ENCODE measurements at regions not wholly inside any gene's neighbourhood (a gene's known extent, or its start where the extent isn't known, plus 50 kb on each side); places are given as distances from the start of the nearest gene placed in this dataset.

GRCh38 chr9:120043448-120043847 lies 536.5 kb downstream of the CDK5RAP2 start:
- ChIA-PET CTCF (no interaction called here), POLR2A (no interaction called here)
- H3K4me3 ChIP-seq, result no peak overlapping the region
- no peaks in the 10 kb centered on the region for H3K4me1 ChIP-seq
- H3K4me2 ChIP-seq, result no peak overlapping the region; the same call in 2 of the 3 replicates
- ATAC-seq (0 out of 6 replicates have a peak, but pooled peaks of 1 of the 2 experiments have one; percentile 26), DNase-seq (ENCODE audit: low read depth in 1 of 2, low spot score in 1 of 2) (peak in 1 of 2 experiments; percentile 8), FAIRE-seq (no peak)
- H3K9me3 ChIP-seq, result no peaks in the 10 kb centered on the region
- no peak overlapping the region for H3K27ac ChIP-seq
- 7% methylated on average over 7 of the region's 7 CpGs for WGBS (ENCODE audit: missing lambda C conversion rate)
- TF ChIP-seq MAFK (IDR thresholded peaks at IDR 0.05; ENCODE audit: partially characterized antibody), result no peak
- no peak for TF ChIP-seq ZNF302 (CRISPR knock-in tag; IDR thresholded peaks at IDR 0.05)
- no peak for TF ChIP-seq EHF (CRISPR knock-in tag; IDR thresholded peaks at IDR 0.05)
- TF ChIP-seq RARB (CRISPR knock-in tag; IDR thresholded peaks at IDR 0.05), result no peak
- TF ChIP-seq POLR2A (IDR thresholded peaks at IDR 0.05; ENCODE audit: low read length), result no peak
- TF ChIP-seq ATOH8 (CRISPR knock-in tag; IDR thresholded peaks at IDR 0.05; ENCODE audit: low read depth), result no peak
- no peak for TF ChIP-seq HOXB13 (CRISPR knock-in tag; IDR thresholded peaks at IDR 0.05; ENCODE audit: low read depth)

- POLR2A ChIA-PET, result no interaction called here
- FAIRE-seq, result no peak
These were observed 539.1 kb downstream of the CDK5RAP2 start for GRCh38 chr9:120040896-120041295.

GRCh38 chr9:120038342-120038741 lies 541.6 kb downstream of the CDK5RAP2 start:
- POLR2A ChIA-PET, result no interaction called here
- no peak for ATAC-seq
- CTCF ChIA-PET, result no interaction called here
- Histone ChIP-seq H3K9me3 (no peaks in the 10 kb centered on the region), H3K4me1 (no peaks in the 10 kb centered on the region), H3K27ac (no peak overlapping the region), H3K4me2 (no peak overlapping the region), H3K4me3 (no peak overlapping the region)
- WGBS (ENCODE audit: missing lambda C conversion rate), result 25% methylated on average over 4 of the region's 4 CpGs
- FAIRE-seq, result no peak
- DNase-seq (ENCODE audit: low read depth in 1 of 2, low spot score in 1 of 2), result no peak
- no peak for TF ChIP-seq HDAC2 (IDR thresholded peaks at IDR 0.05)
- TF ChIP-seq TFCP2L1 (CRISPR knock-in tag; IDR thresholded peaks at IDR 0.05), result no peak
- no peak for TF ChIP-seq ATOH8 (CRISPR knock-in tag; IDR thresholded peaks at IDR 0.05; ENCODE audit: low read depth)
- TF ChIP-seq EHF (CRISPR knock-in tag; IDR thresholded peaks at IDR 0.05), result no peak
- TF ChIP-seq KDM1A (IDR thresholded peaks at IDR 0.05; ENCODE audit: low read depth), result no peak
- no peak for TF ChIP-seq CBX8 (IDR thresholded peaks at IDR 0.05)
- no peak for TF ChIP-seq SREBF2 (IDR thresholded peaks at IDR 0.05)
- no peak for TF ChIP-seq JUN (IDR thresholded peaks at IDR 0.05)
- TF ChIP-seq CBX2 (IDR thresholded peaks at IDR 0.05; ENCODE audit: borderline replicate concordance, low read depth), result no peak
- no peak for TF ChIP-seq ELK1 (IDR thresholded peaks at IDR 0.05; ENCODE audit: low read depth, low read length)
- no peak for TF ChIP-seq REST (IDR thresholded peaks at IDR 0.05)
- TF ChIP-seq TP53 (CRISPR knock-in tag; IDR thresholded peaks at IDR 0.05), result no peak
- TF ChIP-seq JUNB (IDR thresholded peaks at IDR 0.05), result no peak
- no peak for TF ChIP-seq RCOR1 (IDR thresholded peaks at IDR 0.05; ENCODE audit: low read depth, low read length)
- TF ChIP-seq RARB (CRISPR knock-in tag; IDR thresholded peaks at IDR 0.05), result no peak

More at GRCh38 chr9:120040896-120041295, 539.1 kb downstream of the CDK5RAP2 start:
- no peak overlapping the region for H3K27ac ChIP-seq
- DNase-seq (ENCODE audit: low read depth in 1 of 2, low spot score in 1 of 2), result no peak
- CTCF ChIA-PET, result no interaction called here
- no peak overlapping the region for H3K4me3 ChIP-seq
- TF ChIP-seq POLR2AphosphoS2 (conservative IDR thresholded peaks at IDR 0.05; ENCODE audit: low read length) (no peak), CHD2 (IDR thresholded peaks at IDR 0.05; ENCODE audit: low read length, partially characterized antibody) (no peak), CTCF (IDR thresholded peaks at IDR 0.05) (no peak), EHMT2 (IDR thresholded peaks at IDR 0.05; ENCODE audit: low read depth) (no peak), ZSCAN20 (CRISPR knock-in tag; IDR thresholded peaks at IDR 0.05) (no peak), ATOH8 (CRISPR knock-in tag; IDR thresholded peaks at IDR 0.05; ENCODE audit: low read depth) (no peak)
- ATAC-seq, result no peak
- 22% methylated on average over 4 of the region's 4 CpGs for WGBS (ENCODE audit: missing lambda C conversion rate)
- no peaks in the 10 kb centered on the region for H3K9me3 ChIP-seq
- no peaks in the 10 kb centered on the region for H3K4me1 ChIP-seq
- H3K4me2 ChIP-seq, result no peak overlapping the region

Measured in A549 (cell line).